Endothelial cell of umbilical vein (primary cell): ENCODE measurements at regions not wholly inside any gene's neighbourhood (a gene's known extent, or its start where the extent isn't known, plus 50 kb on each side); places are given as distances from the start of the nearest gene placed in this dataset.

ENCODE experiments used
- BruUV-seq: library from RNA; stranded (reverse); fragments of 400-500 nt; replicated peaks from 2 replicates; lab custom pipeline; 2021; lab: Mats Ljungman, UMichigan
- CTCF ChIA-PET: fragments of 300-600, 350-600 bp; sonication (Branson Sonifier 250); formaldehyde crosslinking; loops from one replicate; lab custom pipeline; 2021; ENCODE audit warnings: antibody characterized with exemption, inconsistent platforms; lab: Charles Lee
- POLR2A ChIA-PET: fragments of 300-600, 350-600 bp; sonication (Branson Sonifier 250); formaldehyde crosslinking; loops from one replicate; lab custom pipeline; 2021; ENCODE audit warnings: antibody characterized with exemption, inconsistent platforms; lab: Charles Lee
- DNase-seq: peaks from one replicate; pipeline ENCODE4 v3.0.0-alpha.2; 2011; ENCODE audit warnings: low read depth, low spot score
- FAIRE-seq: peaks from 2 replicates; lab custom pipeline; 2011; peaks lifted over from hg19 to GRCh38; lab: Jason Lieb, UNC
- H2AFZ ChIP-seq: 2 replicates; pipeline ENCODE4 v1.6.0; 2012; ENCODE audit warnings: low read depth, low read length, control low read depth, inconsistent platforms
- H3K27ac ChIP-seq: 2 replicates; pipeline ENCODE4 v1.5.1; 2011; ENCODE audit warnings: low read depth, mild to moderate bottlenecking, control low read depth, low read length, moderate library complexity; ENCODE audit not compliant: insufficient read depth
- H3K27me3 ChIP-seq, 2 experiments: 2 replicates each; pipeline versions ENCODE4 v1.6.0 to v1.6.1; 2011; ENCODE audit warnings: low read length in 2 of 2, mixed read lengths in 1 of 2; ENCODE audit not compliant: control insufficient read depth in 2 of 2, insufficient read depth in 2 of 2
- H3K36me3 ChIP-seq, 2 experiments: 2 replicates in 1 of 2; 3 replicates in 1 of 2; pipeline ENCODE4 v1.5.1; 2011; ENCODE audit warnings: low read length in 2 of 2, mild to moderate bottlenecking in 1 of 2, moderate library complexity in 1 of 2; ENCODE audit not compliant: control insufficient read depth in 2 of 2, insufficient read depth in 2 of 2; ENCODE audit errors: extremely low read depth in 1 of 2
- H3K4me1 ChIP-seq: 3 replicates; pipeline ENCODE4 v1.5.1; 2011; ENCODE audit warnings: mild to moderate bottlenecking, low read length; ENCODE audit not compliant: control insufficient read depth, insufficient read depth; ENCODE audit errors: extremely low read depth
- H3K4me2 ChIP-seq: 2 replicates; pipeline ENCODE4 v1.6.1; 2011; ENCODE audit warnings: low read length, control low read depth, mixed read lengths; ENCODE audit not compliant: insufficient read depth
- H3K4me3 ChIP-seq, 3 experiments: fragments of 200-600 bp in 1 of 3; sonication (generic), shearing (Covaris generic) in 1 of 3; replicated peaks in 1 of 3; 2 replicates each; pipeline ENCODE4 v1.5.1; 2011 to 2016; ENCODE audit warnings: control low read depth in 3 of 3, low read length in 3 of 3, mild to moderate bottlenecking in 2 of 3, inconsistent platforms in 1 of 3, low read depth in 1 of 3, moderate library complexity in 1 of 3; ENCODE audit not compliant: insufficient read depth in 1 of 3
- H3K79me2 ChIP-seq: 2 replicates; pipeline ENCODE4 v1.6.0; 2012; ENCODE audit warnings: low read length, inconsistent platforms; ENCODE audit not compliant: control insufficient read depth, insufficient read depth
- H3K9ac ChIP-seq: replicated peaks from 2 replicates; pipeline ENCODE3; 2011; ENCODE audit warnings: low read length, control low read depth; ENCODE audit not compliant: insufficient read depth; ENCODE audit errors: extremely low read depth
- H3K9me1 ChIP-seq: replicated peaks from 3 replicates; pipeline ENCODE4 v1.6.0; 2011; ENCODE audit warnings: mild to moderate bottlenecking, low read length; ENCODE audit not compliant: control insufficient read depth, insufficient read depth; ENCODE audit errors: extremely low read depth
- H3K9me3 ChIP-seq: replicated peaks from 2 replicates; pipeline ENCODE4 v1.5.1; 2012; ENCODE audit warnings: low read length, inconsistent platforms; ENCODE audit not compliant: control insufficient read depth, insufficient read depth
- H4K20me1 ChIP-seq: replicated peaks from 2 replicates; pipeline ENCODE3; 2011; ENCODE audit warnings: mild to moderate bottlenecking, low read length; ENCODE audit not compliant: control insufficient read depth, insufficient read depth; ENCODE audit errors: extremely low read depth
- EZH2 ChIP-seq: IDR thresholded peaks from 2 replicates; pipeline ENCODE4 v1.6.1; 2012; ENCODE audit warnings: borderline replicate concordance, low read depth, mild to moderate bottlenecking, moderate library complexity, low read length, inconsistent platforms; ENCODE audit not compliant: severe bottlenecking
- FOS ChIP-seq: IDR thresholded peaks from 2 replicates; pipeline ENCODE4 v1.6.1; 2011; ENCODE audit warnings: mild to moderate bottlenecking, low read length, moderate library complexity, borderline replicate concordance; ENCODE audit not compliant: insufficient read depth
- GATA2 ChIP-seq: IDR thresholded peaks from 2 replicates; pipeline ENCODE4 v1.7.0; 2011; ENCODE audit warnings: low read depth, mild to moderate bottlenecking, moderate library complexity, mixed read lengths, low read length; ENCODE audit not compliant: insufficient read length, insufficient read depth
- JUN ChIP-seq: IDR thresholded peaks from 2 replicates; pipeline ENCODE4 v1.6.1; 2011; ENCODE audit warnings: borderline replicate concordance, low read depth; ENCODE audit not compliant: insufficient read length, insufficient read depth
- MYC ChIP-seq: IDR thresholded peaks from one replicate; pipeline ENCODE4 v1.6.1; 2011; ENCODE audit warnings: mild to moderate bottlenecking, low read depth, low read length
- POLR2A ChIP-seq: IDR thresholded peaks from 2 replicates; pipeline ENCODE4 v1.6.1; 2012; ENCODE audit warnings: low read depth, mild to moderate bottlenecking, control low read depth, low read length
- POLR2AphosphoS5 ChIP-seq: IDR thresholded peaks from 2 replicates; pipeline ENCODE4 v1.6.1; 2012; ENCODE audit warnings: low read depth, mild to moderate bottlenecking, control low read depth, low read length, moderate library complexity; ENCODE audit not compliant: insufficient read depth
- dilution Hi-C: fragments of 300-500 bp; cut with MboI; formaldehyde crosslinking; loops from one replicate; pipeline ENCODE4 v1.15.0; 2019; ENCODE audit warnings: low sequenced_read_pairs; ENCODE audit not compliant: extremely low pct_ligation_motif_present
- intact Hi-C: fragments of 100-400 bp; cut with micrococcal nuclease; formaldehyde crosslinking; loops from one replicate; pipeline ENCODE4 v1.10.0; 2022
- TF ChIP-seq, protein P1 (sequence below): IDR thresholded peaks from 2 replicates; pipeline ENCODE4 v1.6.1; 2011; ENCODE audit not compliant: insufficient read depth, insufficient read length
- TF ChIP-seq, protein P2 (sequence below), 2 donors: IDR thresholded peaks; 1 replicate in 1 of 2; 2 replicates in 1 of 2; pipeline ENCODE4 v1.5.1; 2011; ENCODE audit warnings: low read length in 2 of 2, mild to moderate bottlenecking in 2 of 2, moderate library complexity in 2 of 2, control low read depth in 1 of 2, inconsistent platforms in 1 of 2, low read depth in 1 of 2; ENCODE audit not compliant: insufficient read depth in 1 of 2; ENCODE audit errors: extremely low read depth in 1 of 2

DNA sequence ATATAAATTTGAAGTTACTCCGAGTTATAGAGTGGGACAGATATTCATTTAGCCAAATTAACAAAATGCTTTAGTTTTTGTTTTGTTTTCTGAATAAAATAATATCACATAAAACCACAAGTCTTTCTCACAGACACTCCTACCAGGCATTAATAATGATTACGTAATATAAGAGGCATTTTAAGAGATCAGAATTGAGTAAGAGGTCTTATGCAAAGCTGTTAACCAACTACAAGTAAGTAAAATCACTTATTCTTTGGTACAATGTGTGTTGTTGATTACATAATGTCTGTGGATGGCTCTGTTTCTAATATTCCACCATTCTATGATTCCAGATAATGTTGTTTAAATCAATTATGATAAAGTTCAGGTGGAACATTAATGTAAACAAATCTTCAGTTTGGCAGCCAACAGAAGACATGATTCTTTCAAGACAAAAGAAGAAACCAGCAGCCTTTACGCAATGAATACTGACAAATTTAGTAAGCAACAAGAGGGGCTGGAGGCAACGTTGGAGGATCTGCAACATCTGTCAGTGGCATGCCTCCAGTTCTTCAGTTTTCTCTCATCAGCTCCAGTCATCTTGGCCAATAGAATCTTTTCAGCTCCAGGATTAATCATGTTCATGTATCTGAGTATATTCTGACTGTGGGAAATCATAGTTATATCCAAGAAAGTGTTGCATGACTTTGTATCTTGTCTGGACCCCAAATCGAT, 403.8 kb downstream of the SLITRK5 start:
- BruUV-seq: no TSS peak
- intact Hi-C loops: no loop called here
- POLR2A ChIA-PET: no interaction called here

More for the DNA sequence above, 403.8 kb downstream of the SLITRK5 start:
- no peak overlapping the region for H2AFZ ChIP-seq
- peaks cover 3% of the 10 kb centered on the region for H3K9me3 ChIP-seq
- no peaks in the 10 kb centered on the region for H3K79me2 ChIP-seq
- TF ChIP-seq, protein P1, sequence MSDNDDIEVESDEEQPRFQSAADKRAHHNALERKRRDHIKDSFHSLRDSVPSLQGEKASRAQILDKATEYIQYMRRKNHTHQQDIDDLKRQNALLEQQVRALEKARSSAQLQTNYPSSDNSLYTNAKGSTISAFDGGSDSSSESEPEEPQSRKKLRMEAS: no peak
- TF ChIP-seq FOS: no peak
- no peak for TF ChIP-seq POLR2AphosphoS5
- TF ChIP-seq POLR2A: no peak
- no peak for TF ChIP-seq MYC
- TF ChIP-seq GATA2: no peak
- TF ChIP-seq, protein P2, sequence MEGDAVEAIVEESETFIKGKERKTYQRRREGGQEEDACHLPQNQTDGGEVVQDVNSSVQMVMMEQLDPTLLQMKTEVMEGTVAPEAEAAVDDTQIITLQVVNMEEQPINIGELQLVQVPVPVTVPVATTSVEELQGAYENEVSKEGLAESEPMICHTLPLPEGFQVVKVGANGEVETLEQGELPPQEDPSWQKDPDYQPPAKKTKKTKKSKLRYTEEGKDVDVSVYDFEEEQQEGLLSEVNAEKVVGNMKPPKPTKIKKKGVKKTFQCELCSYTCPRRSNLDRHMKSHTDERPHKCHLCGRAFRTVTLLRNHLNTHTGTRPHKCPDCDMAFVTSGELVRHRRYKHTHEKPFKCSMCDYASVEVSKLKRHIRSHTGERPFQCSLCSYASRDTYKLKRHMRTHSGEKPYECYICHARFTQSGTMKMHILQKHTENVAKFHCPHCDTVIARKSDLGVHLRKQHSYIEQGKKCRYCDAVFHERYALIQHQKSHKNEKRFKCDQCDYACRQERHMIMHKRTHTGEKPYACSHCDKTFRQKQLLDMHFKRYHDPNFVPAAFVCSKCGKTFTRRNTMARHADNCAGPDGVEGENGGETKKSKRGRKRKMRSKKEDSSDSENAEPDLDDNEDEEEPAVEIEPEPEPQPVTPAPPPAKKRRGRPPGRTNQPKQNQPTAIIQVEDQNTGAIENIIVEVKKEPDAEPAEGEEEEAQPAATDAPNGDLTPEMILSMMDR (IDR thresholded peaks at IDR 0.05; ENCODE audit: extremely low read depth in 1 of 2, insufficient read depth in 1 of 2, low read depth in 1 of 2, low read length in 2 of 2): no peak
- no peak for TF ChIP-seq JUN
- no peak for TF ChIP-seq EZH2
- no peaks in the 10 kb centered on the region for H4K20me1 ChIP-seq
- H3K9ac ChIP-seq: no peak overlapping the region
- H3K9me1 ChIP-seq: no peaks in the 10 kb centered on the region
- no peak overlapping the region for H3K27ac ChIP-seq
- no peaks in the 10 kb centered on the region for H3K36me3 ChIP-seq
- no peak for FAIRE-seq
- no peaks in the 10 kb centered on the region for H3K27me3 ChIP-seq
- no peak overlapping the region for H3K4me3 ChIP-seq
- H3K4me2 ChIP-seq: no peak overlapping the region
- no peak for DNase-seq
- H3K4me1 ChIP-seq: no peaks in the 10 kb centered on the region
- CTCF ChIA-PET: no interaction called here
- dilution Hi-C loops: no loop called here
